Neuron (in vitro differentiated cells): ENCODE measurements at regions not wholly inside any gene's neighbourhood (a gene's known extent, or its start where the extent isn't known, plus 50 kb on each side); places are given as distances from the start of the nearest gene placed in this dataset.

Source experiments
- H2AFZ ChIP-seq: one replicate; pipeline ENCODE4 v1.6.1; 2013; ENCODE audit warnings: low read depth, mild to moderate bottlenecking, inconsistent platforms, low read length, moderate library complexity
- H3K27me3 ChIP-seq: one replicate; pipeline ENCODE4 v1.6.1; 2013; ENCODE audit warnings: low read length; ENCODE audit not compliant: insufficient read depth
- H3K36me3 ChIP-seq: one replicate; pipeline ENCODE4 v1.6.1; 2013; ENCODE audit warnings: low read length; ENCODE audit not compliant: insufficient read depth
- H3K4me1 ChIP-seq: one replicate; pipeline ENCODE4 v1.6.1; 2013; ENCODE audit warnings: low read length; ENCODE audit not compliant: insufficient read depth
- H3K4me3 ChIP-seq: 2 replicates; pipeline ENCODE4 v1.5.1; 2013; ENCODE audit warnings: mild to moderate bottlenecking, low read length, moderate library complexity
- H3K9me3 ChIP-seq: one replicate; pipeline ENCODE4 v1.6.1; 2013; ENCODE audit warnings: low read length

DNA sequence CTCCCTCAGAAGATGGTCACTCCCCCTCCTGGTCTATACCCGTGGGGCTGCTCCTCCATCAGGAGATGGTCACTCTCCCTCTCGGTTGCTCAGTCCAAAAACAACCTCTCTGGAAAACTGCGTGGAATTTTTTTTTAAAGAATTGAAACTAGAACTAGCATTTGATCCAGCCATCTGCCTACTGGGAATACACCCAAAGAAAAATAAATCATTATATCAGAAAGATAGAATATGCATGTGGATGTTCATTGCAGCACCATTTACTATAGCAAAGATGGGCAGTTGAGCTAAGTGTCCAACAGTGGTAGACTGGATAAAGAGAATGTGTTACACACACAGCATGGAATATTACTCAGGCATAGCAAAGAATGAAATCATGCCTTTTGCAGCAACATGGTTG is 75.7 kb upstream of the B3GAT1 start:
- Histone ChIP-seq H3K4me1 (no peaks in the 10 kb centered on the region), H3K36me3 (no peaks in the 10 kb centered on the region), H2AFZ (no peak overlapping the region), H3K9me3 (no peaks in the 10 kb centered on the region), H3K27me3 (peaks cover 4% of the 10 kb centered on the region), H3K4me3 (no peak overlapping the region)

DNA sequence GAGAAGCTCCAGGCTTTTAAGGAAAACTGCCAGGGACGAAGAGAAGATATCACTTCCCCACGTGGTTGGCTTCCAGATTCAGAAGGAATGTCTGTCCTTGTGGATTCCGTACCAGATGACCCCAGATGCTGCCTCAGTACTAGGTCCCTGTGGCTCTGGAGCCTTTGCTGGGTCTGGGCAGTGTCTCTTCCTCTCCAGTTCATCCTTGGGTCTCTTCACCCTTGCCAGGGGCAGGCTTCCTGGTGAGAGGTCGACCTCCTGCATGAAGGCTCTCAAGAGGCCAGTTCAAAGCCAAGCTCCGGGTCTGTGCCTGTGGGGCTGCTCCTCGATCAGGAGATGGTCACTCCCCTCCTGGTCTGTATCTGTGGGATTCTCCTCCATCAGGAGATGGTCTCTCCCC is 74.7 kb upstream of the B3GAT1 start:
- no peaks in the 10 kb centered on the region for H3K9me3 ChIP-seq
- no peak overlapping the region for H3K4me3 ChIP-seq
- H3K27me3 ChIP-seq: peaks cover 4% of the 10 kb centered on the region
- no peak overlapping the region for H2AFZ ChIP-seq
- no peaks in the 10 kb centered on the region for H3K36me3 ChIP-seq
- no peaks in the 10 kb centered on the region for H3K4me1 ChIP-seq

DNA sequence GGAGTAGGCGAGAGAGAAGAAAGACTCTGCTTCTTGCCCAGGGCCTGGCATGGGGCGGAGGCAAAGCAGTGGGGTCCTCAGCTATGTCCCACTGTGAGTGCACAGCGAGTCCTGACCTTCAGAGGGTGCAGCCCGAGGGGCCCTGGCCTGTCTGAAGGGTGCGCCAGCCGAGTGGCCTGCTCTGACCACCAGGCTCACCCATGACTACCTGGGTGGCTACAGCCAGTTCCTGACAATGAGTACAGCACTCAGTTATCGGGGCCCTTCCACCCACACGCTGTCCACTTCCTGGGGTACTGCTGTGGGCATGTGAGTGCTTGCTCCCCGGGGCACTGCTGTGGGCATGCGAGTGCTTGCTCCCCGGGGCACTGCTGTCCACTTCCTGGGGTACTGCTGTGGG is 74.1 kb upstream of the B3GAT1 start:
- Histone ChIP-seq H3K9me3 (no peaks in the 10 kb centered on the region), H2AFZ (no peak overlapping the region), H3K4me3 (no peak overlapping the region), H3K4me1 (no peaks in the 10 kb centered on the region), H3K27me3 (peaks cover 4% of the 10 kb centered on the region), H3K36me3 (no peaks in the 10 kb centered on the region)

DNA sequence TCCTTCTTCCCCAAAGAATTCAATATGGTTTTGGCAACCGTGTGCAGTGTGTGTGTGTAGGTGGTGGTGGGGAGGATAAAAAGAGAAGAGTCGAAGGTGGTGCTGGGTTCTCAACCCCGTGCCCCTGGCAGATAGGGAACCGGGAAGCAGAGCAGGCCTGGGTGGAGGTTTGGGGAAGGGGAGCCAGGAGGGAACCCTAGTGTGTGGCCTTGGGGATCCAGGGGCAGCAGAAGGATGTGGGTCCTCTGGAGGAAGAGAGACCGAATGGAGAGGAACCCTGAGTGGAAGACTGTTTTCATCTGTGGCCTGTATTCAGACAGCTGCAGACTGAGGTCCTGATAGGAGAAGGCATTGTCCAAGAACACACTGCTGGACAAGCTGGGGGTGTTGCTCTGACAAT is 73.3 kb upstream of the B3GAT1 start:
- H3K4me3 ChIP-seq: no peak overlapping the region
- no peak overlapping the region for H2AFZ ChIP-seq
- no peaks in the 10 kb centered on the region for H3K9me3 ChIP-seq
- H3K27me3 ChIP-seq: peaks cover 4% of the 10 kb centered on the region
- no peaks in the 10 kb centered on the region for H3K36me3 ChIP-seq
- no peaks in the 10 kb centered on the region for H3K4me1 ChIP-seq

DNA sequence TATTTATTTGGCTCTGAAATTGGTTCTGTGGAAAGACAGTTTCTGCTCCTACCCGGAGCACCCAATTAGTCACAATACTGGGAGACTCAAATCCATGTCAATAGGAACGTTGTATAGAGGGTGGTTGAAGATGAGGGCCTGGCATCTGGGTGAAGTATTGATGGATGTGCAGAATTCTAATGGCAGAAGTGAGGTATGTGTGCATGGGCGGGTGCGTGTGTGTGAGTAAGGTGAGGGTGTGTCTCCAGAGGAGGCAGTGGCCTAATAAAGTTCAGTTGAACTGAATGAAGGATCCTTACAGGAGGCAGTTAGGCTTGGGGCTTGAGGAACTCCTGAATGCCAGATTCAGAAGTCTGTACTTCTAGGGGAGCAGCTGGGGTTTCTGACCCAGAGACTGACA is 71.8 kb upstream of the B3GAT1 start:
- Histone ChIP-seq H3K4me1 (no peaks in the 10 kb centered on the region), H3K27me3 (peaks cover 8% of the 10 kb centered on the region), H3K4me3 (no peak overlapping the region), H2AFZ (no peak overlapping the region), H3K36me3 (no peaks in the 10 kb centered on the region), H3K9me3 (no peaks in the 10 kb centered on the region)

DNA sequence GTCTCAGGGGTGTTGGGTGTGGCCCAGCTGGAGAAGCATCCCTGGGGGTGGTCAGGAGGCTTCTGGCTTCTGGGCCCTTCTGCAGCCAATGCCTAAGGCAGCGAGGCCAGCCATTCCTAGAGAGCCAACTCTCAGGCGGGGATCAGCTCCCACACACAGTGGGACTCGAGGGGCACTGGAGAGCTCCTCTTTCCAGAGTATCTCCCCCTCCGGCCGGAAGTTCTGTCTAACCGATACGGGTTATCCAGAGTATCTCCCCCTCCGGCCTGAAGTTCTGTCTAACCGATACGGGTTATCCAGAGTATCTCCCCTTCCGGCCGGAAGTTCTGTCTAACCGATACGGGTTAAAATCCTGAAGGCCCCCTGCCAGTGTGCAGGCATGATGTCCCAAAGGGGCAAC is 71.2 kb upstream of the B3GAT1 start:
- Histone ChIP-seq H3K4me1 (no peaks in the 10 kb centered on the region), H2AFZ (no peak overlapping the region), H3K36me3 (no peaks in the 10 kb centered on the region), H3K4me3 (no peak overlapping the region), H3K27me3 (peaks cover 11% of the 10 kb centered on the region), H3K9me3 (no peaks in the 10 kb centered on the region)

DNA sequence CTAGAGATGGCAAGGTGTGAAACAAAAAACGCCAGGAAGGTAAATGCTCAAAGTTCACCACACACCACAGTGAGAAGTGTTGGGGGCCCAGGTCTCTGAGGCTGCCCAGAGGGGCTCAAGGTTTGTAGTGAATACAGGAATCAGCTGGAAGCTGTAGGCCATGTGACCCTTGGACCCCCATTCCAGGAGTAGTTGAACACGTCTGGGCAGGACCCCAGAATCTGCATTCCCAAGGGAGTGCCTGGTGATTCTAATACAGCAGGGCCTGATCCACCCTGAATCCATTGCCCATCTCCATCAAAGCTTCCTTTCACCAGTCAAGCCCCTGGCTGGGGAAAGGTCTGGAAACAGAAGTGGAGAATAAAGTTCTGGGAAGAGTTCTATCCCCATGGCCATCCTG is 70.8 kb upstream of the B3GAT1 start:
- Histone ChIP-seq H3K9me3 (no peaks in the 10 kb centered on the region), H3K4me3 (no peak overlapping the region), H3K4me1 (no peaks in the 10 kb centered on the region)

DNA sequence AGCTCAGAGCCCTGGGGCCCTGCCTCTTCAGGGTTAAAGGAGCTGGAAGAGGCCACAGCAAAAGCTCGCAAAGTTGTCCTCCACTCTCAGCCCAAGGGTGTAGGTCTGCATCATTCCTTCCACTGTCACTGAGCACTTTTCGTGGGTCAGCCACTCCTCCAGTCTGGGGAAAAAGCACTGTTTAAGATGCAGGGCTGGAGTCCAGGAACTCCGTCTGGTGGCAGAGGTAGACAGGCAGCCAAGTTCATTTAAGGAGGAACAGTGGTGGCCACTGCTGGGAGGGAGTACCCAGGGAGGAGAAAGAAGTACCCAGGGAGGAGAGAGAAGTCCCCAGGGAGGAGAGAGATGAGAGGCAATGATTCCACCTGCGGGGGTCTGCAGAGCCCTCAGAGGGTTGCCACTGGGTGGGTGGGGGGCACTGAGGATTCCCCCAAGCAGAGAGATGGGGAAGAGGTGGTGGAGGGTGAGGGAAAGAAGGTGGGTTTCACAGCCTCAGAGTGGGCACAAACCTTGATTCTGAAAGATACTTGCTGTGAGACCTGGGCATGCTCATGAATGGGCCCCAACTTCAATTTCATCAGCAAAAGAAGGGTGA is 70.0 kb upstream of the B3GAT1 start:
- Histone ChIP-seq H3K4me3 (no peak overlapping the region), H3K9me3 (no peaks in the 10 kb centered on the region), H3K4me1 (no peaks in the 10 kb centered on the region), H3K36me3 (no peaks in the 10 kb centered on the region), H3K27me3 (peaks cover 22% of the 10 kb centered on the region), H2AFZ (no peak overlapping the region)

More for the DNA sequence above, 70.8 kb upstream of the B3GAT1 start:
- Histone ChIP-seq H3K36me3 (no peaks in the 10 kb centered on the region), H2AFZ (no peak overlapping the region), H3K27me3 (peaks cover 14% of the 10 kb centered on the region)

DNA sequence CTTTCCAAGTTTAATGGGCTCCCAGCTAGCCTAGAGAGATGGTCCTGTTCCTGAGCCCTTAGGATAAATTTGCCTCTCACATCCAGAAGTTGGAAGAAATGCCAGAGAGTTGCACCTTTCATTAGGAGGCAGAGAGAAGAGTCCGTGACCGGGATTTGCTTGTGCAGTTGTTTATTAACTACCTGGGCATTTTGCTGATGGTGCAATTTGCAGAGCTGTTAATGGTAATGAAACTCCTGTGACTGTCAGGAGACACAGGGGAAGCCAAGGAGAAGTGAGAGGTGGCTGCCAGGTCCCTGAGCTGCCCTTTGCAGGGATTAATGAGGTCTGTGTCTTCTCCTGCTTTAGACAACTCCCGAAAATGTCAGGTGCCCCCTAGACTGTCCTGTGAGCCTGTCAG is 69.1 kb upstream of the B3GAT1 start:
- peaks cover 26% of the 10 kb centered on the region for H3K27me3 ChIP-seq
- no peaks in the 10 kb centered on the region for H3K9me3 ChIP-seq
- no peak overlapping the region for H2AFZ ChIP-seq
- no peak overlapping the region for H3K4me3 ChIP-seq
- no peaks in the 10 kb centered on the region for H3K36me3 ChIP-seq
- H3K4me1 ChIP-seq: no peaks in the 10 kb centered on the region

DNA sequence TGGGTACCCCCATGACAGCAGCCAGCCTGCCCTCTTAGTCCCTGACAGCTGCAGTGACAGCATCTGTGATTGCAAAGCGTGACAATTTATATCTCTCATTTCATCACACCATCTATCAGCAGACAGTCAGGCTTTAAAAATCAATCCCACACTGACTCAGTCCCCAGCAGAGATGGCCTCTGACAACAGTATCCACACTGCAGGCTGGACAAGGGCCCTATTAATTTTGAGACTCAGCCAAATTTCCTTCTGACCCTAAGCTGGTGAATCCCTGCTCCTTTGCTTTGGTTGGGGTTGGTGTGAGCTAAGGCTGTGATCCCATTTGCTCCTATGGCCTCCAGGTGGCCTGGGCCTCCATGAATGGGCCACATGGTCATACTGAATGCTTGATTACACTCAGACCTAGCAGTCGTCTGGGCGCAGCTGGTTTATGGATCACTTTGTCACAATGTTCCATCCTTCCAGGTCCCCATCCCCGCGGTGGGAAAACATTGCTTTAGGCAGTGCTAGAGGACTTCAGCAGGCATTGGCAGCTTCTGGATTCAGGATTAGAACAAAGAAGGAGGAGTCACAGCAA is 68.2 kb upstream of the B3GAT1 start:
- Histone ChIP-seq H3K9me3 (no peaks in the 10 kb centered on the region), H3K4me1 (no peaks in the 10 kb centered on the region), H3K36me3 (no peaks in the 10 kb centered on the region), H3K4me3 (no peak overlapping the region), H2AFZ (no peak overlapping the region), H3K27me3 (peaks cover 26% of the 10 kb centered on the region)

DNA sequence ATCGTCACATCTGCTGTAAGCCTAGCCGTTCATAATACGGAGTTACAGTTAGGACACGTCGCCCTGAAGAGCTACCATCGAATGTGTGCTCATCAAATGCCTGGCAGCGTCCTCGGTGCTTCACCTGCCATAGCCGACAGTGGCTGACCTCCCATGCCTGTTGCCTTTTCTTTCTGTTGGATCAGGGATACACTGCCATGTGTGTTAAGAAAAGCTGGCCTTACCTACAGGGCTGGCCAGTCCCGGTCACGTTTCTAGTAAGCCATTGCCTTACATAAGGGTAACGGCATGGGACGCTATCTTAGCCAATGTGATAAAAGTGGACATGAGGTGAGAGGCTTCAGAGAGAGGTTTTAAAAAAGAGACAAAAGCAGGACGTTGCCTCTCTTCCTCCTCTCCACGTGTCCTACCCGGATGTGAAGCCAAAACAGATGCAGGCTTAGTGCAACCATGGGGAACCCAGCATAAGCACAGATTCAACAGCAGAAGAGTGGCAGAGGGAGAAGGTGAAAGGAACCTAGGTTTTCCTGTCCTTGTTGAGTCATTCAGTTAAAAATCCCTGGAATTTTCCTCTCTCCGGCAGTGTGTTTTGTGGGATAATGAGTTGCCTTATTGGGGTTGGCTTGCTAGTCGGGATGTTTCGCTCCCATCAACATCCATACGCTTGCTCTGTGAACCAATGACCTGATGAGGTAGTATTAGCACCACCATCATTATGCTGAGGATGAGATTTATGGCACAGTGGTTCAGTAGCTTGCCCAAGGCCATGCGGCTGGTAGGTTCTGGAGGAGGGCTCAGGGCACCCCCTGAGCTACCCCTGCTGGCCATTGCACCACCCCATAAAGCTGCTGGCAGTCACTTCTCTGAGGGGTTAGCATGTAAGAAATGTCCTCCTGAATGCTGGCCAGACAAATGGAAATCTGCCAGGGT is 67.4 kb upstream of the B3GAT1 start:
- no peak overlapping the region for H3K4me3 ChIP-seq
- no peaks in the 10 kb centered on the region for H3K4me1 ChIP-seq
- no peaks in the 10 kb centered on the region for H3K9me3 ChIP-seq
- H2AFZ ChIP-seq: no peak overlapping the region
- no peaks in the 10 kb centered on the region for H3K36me3 ChIP-seq
- H3K27me3 ChIP-seq: peaks cover 26% of the 10 kb centered on the region

DNA sequence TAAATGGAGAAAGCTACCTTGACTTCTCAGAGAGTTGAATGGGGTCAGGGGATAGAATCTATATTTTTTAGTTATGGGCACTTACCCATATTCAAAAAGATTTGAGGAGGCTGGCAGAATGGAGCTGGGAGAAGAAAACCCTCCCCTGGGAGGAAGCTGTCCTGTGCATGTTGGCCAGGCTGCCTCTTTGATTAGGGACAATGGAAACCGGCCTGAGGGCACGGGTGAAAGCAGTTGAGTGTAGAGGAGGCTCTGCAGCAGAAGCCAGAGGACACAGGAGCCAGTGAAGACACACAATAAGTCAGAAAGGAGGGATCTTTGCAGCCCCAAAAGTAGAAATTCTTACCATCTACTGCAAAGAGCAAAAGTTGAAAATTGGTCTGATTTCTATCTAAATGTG is 66.6 kb upstream of the B3GAT1 start:
- H3K9me3 ChIP-seq: no peaks in the 10 kb centered on the region
- no peaks in the 10 kb centered on the region for H3K4me1 ChIP-seq
- peaks cover 29% of the 10 kb centered on the region for H3K27me3 ChIP-seq
- H3K4me3 ChIP-seq: no peak overlapping the region
- H3K36me3 ChIP-seq: no peaks in the 10 kb centered on the region
- no peak overlapping the region for H2AFZ ChIP-seq

DNA sequence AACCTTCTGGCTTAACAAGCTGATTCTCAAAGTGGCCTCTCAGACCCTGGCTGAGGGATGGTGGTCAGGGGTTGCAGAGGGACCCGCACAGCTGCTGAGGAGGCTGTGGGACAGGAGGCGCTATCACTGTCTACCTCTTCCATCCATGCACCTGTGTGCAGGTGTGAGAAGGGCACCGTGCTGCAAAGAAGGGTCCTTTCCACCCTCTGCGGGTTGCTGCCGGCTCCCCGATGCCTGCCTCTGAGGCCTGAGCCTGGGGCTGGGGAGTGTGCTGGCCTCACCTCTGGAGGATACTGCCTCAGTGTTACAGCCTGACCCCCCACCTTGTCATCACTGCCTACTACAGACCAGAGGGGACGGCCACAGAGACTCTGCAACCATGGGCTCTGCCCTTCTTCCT is 66.1 kb upstream of the B3GAT1 start:
- Histone ChIP-seq H2AFZ (no peak overlapping the region), H3K4me3 (no peak overlapping the region), H3K27me3 (peaks cover 32% of the 10 kb centered on the region), H3K9me3 (no peaks in the 10 kb centered on the region), H3K4me1 (no peaks in the 10 kb centered on the region), H3K36me3 (no peaks in the 10 kb centered on the region)
